ENCODE measurements at regions not wholly inside any gene's neighbourhood (a gene's known extent, or its start where the extent isn't known, plus 50 kb on each side); places are given as distances from the start of the nearest gene placed in this dataset.

DNA sequence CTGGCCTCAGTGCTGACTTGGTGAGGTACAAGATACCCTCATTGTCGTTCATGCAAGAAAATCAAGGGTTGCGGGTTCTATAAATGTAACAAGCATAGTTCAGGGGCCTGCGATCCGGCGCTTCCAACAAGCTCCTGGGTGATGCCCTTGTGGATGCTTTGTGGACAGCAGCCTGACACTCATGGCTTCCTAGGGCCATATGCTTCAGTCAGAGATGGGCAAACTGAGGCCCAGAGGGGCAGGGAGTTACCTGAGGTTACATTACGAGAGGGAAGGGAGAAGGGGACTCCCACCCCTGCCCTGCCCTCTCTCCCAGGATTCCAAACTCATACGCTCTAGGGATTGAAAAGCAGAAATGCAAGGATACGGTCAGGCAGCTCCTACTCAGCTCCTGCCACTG lies 296.3 kb upstream of the ZMIZ1 start:
- no peak overlapping the region for H2AFZ ChIP-seq (ENCODE audit: low read depth, low read length, poor library complexity, severe bottlenecking)
- ChIA-PET CTCF (no interaction called here), RAD21 (ENCODE audit: low non-redundant PET in 1 of 2, low total read pairs in 2 of 2, uncharacterized antibody in 2 of 2, unreplicated experiment in 2 of 2) (no interaction called here), POLR2A (no interaction called here)
- intact Hi-C loops (cut with micrococcal nuclease) = no loop called here
- TF ChIP-seq, protein P1, sequence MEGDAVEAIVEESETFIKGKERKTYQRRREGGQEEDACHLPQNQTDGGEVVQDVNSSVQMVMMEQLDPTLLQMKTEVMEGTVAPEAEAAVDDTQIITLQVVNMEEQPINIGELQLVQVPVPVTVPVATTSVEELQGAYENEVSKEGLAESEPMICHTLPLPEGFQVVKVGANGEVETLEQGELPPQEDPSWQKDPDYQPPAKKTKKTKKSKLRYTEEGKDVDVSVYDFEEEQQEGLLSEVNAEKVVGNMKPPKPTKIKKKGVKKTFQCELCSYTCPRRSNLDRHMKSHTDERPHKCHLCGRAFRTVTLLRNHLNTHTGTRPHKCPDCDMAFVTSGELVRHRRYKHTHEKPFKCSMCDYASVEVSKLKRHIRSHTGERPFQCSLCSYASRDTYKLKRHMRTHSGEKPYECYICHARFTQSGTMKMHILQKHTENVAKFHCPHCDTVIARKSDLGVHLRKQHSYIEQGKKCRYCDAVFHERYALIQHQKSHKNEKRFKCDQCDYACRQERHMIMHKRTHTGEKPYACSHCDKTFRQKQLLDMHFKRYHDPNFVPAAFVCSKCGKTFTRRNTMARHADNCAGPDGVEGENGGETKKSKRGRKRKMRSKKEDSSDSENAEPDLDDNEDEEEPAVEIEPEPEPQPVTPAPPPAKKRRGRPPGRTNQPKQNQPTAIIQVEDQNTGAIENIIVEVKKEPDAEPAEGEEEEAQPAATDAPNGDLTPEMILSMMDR (IDR thresholded peaks at IDR 0.05 in 2 of 3, conservative IDR thresholded peaks at IDR 0.05 in 1 of 3; ENCODE audit: borderline replicate concordance in 1 of 3, insufficient read depth in 1 of 3, low read depth in 2 of 3, low read length in 2 of 3) = no peak
- TF ChIP-seq POLR2A (IDR thresholded peaks at IDR 0.05; ENCODE audit: borderline replicate concordance, extremely low read depth, insufficient read depth, insufficient read length) (no peak), YY1 (IDR thresholded peaks at IDR 0.05; ENCODE audit: extremely low read depth, insufficient replicate concordance, low read depth, low read length) (no peak), MAX (IDR thresholded peaks at IDR 0.05) (no peak), ZFX (IDR thresholded peaks at IDR 0.05) (no peak), EGR1 (IDR thresholded peaks at IDR 0.05; ENCODE audit: low read depth) (no peak), SRF (IDR thresholded peaks at IDR 0.05; ENCODE audit: low read depth) (no peak), JUND (IDR thresholded peaks at IDR 0.05) (no peak), SP1 (IDR thresholded peaks at IDR 0.05; ENCODE audit: low read depth) (no peak), ELF1 (IDR thresholded peaks at IDR 0.05; ENCODE audit: borderline replicate concordance, low read depth) (no peak), POLR2AphosphoS5 (IDR thresholded peaks at IDR 0.05; ENCODE audit: low read depth, low read length) (no peak), EZH2phosphoT487 (IDR thresholded peaks at IDR 0.05; ENCODE audit: borderline replicate concordance) (no peak)
- TF ChIP-seq, protein P2, sequence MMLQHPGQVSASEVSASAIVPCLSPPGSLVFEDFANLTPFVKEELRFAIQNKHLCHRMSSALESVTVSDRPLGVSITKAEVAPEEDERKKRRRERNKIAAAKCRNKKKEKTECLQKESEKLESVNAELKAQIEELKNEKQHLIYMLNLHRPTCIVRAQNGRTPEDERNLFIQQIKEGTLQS (IDR thresholded peaks at IDR 0.05) = no peak
- TF ChIP-seq, protein P3, sequence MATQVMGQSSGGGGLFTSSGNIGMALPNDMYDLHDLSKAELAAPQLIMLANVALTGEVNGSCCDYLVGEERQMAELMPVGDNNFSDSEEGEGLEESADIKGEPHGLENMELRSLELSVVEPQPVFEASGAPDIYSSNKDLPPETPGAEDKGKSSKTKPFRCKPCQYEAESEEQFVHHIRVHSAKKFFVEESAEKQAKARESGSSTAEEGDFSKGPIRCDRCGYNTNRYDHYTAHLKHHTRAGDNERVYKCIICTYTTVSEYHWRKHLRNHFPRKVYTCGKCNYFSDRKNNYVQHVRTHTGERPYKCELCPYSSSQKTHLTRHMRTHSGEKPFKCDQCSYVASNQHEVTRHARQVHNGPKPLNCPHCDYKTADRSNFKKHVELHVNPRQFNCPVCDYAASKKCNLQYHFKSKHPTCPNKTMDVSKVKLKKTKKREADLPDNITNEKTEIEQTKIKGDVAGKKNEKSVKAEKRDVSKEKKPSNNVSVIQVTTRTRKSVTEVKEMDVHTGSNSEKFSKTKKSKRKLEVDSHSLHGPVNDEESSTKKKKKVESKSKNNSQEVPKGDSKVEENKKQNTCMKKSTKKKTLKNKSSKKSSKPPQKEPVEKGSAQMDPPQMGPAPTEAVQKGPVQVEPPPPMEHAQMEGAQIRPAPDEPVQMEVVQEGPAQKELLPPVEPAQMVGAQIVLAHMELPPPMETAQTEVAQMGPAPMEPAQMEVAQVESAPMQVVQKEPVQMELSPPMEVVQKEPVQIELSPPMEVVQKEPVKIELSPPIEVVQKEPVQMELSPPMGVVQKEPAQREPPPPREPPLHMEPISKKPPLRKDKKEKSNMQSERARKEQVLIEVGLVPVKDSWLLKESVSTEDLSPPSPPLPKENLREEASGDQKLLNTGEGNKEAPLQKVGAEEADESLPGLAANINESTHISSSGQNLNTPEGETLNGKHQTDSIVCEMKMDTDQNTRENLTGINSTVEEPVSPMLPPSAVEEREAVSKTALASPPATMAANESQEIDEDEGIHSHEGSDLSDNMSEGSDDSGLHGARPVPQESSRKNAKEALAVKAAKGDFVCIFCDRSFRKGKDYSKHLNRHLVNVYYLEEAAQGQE (IDR thresholded peaks at IDR 0.05; ENCODE audit: low read depth) = no peak
- H3K4me1 ChIP-seq (ENCODE audit: control insufficient read depth in 1 of 2, insufficient read depth in 2 of 2, low read length in 2 of 2) = no peaks in the 10 kb centered on the region
- ATAC-seq = no peak
- H3K27ac ChIP-seq (ENCODE audit: low read depth, low read length) = no peak overlapping the region
- H3K4me3 ChIP-seq (replicated peaks in 1 of 2; ENCODE audit: low read depth in 1 of 2, low read length in 2 of 2) = no peak overlapping the region
- no peaks in the 10 kb centered on the region for H3K36me3 ChIP-seq (ENCODE audit: control insufficient read depth in 1 of 2, insufficient read depth in 2 of 2, low read length in 2 of 2)
- no peaks in the 10 kb centered on the region for H3K27me3 ChIP-seq (ENCODE audit: insufficient read depth, low read length)
- no peaks in the 10 kb centered on the region for H3K9me2 ChIP-seq (ENCODE audit: insufficient read depth)
- no peak overlapping the region for H3K4me2 ChIP-seq (ENCODE audit: low read length)
- H3K9ac ChIP-seq (ENCODE audit: low read length) = no peak overlapping the region
- H3K9me3 ChIP-seq (ENCODE audit: control insufficient read depth in 1 of 2, insufficient read depth in 1 of 2, low read depth in 1 of 2, low read length in 2 of 2) = no peaks in the 10 kb centered on the region
- no peaks in the 10 kb centered on the region for H4K20me1 ChIP-seq (ENCODE audit: insufficient read depth)
- BruUV-seq (replicated peaks) = no TSS peak
- no peak for DNase-seq (ENCODE audit: low read depth, low spot score)
- no peaks in the 10 kb centered on the region for H3K79me2 ChIP-seq (ENCODE audit: insufficient read depth, low read length)

Measured in HCT116 (cell line).